ENCODE measurements at regions not wholly inside any gene's neighbourhood (a gene's known extent, or its start where the extent isn't known, plus 50 kb on each side); places are given as distances from the start of the nearest gene placed in this dataset.

GRCh38 chr10:89074120-89074519 is 83.5 kb downstream of the FAS start:
- TF ChIP-seq NFRKB (IDR thresholded peaks at IDR 0.05): no peak
- TF ChIP-seq FOXK2 (IDR thresholded peaks at IDR 0.05): no peak

All from HEK293T (cell line).